ENCODE measurements at regions not wholly inside any gene's neighbourhood (a gene's known extent, or its start where the extent isn't known, plus 50 kb on each side); places are given as distances from the start of the nearest gene placed in this dataset.

DNA sequence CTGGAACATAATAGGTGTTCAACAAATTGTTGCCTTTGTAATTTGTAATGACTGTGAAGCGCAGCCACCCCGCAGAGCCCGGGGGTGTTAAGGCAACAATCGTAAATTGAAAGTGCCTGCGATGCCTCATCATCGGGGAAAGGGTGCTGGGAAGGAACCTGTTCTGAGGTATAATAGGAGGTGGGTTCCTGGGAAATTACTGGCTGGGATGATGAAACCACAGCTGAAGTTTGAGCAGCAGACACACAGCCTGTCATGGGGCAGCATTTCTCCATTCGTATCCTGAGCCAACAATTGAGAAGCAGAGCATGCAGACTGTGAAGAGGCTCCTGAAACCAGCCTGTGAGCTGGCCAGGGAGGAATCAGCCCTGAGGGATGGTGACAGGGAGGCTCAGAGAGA is 404.0 kb upstream of the MYT1L start:
- Histone ChIP-seq H2AK9ac (replicated peaks; ENCODE audit: low read depth, low read length, poor library complexity) (no peak overlapping the region), H3K4me3 (ENCODE audit: insufficient read depth, low read depth, low read length) (no peak overlapping the region), H3K27ac (ENCODE audit: insufficient read depth, low read length) (no peak overlapping the region), H2AK5ac (ENCODE audit: low read depth, low read length) (no peak overlapping the region), H3K9me1 (ENCODE audit: insufficient read depth, low read length) (no peaks in the 10 kb centered on the region), H4K5ac (ENCODE audit: low read depth, low read length) (no peak overlapping the region), H3K4ac (ENCODE audit: low read depth, low read length) (no peak overlapping the region), H3K79me1 (ENCODE audit: low read depth in 1 of 2, low read length in 2 of 2) (no peaks in the 10 kb centered on the region), H3K14ac (replicated peaks; ENCODE audit: low read depth, low read length) (no peak overlapping the region), H3K56ac (ENCODE audit: extremely low read depth, insufficient read depth, low read length) (no peak overlapping the region), H3K27me3 (ENCODE audit: control insufficient read depth, insufficient read depth, low read length) (no peaks in the 10 kb centered on the region), H4K91ac (ENCODE audit: insufficient read depth, low read depth, low read length) (no peak overlapping the region), H3K18ac (ENCODE audit: low read depth, low read length) (no peak overlapping the region), H3K4me2 (ENCODE audit: low read depth, low read length) (no peak overlapping the region), H2AFZ (replicated peaks; ENCODE audit: low read length, poor library complexity) (no peak overlapping the region), H3K9me3 (ENCODE audit: control insufficient read depth, insufficient read depth, low read length) (peaks cover 46% of the 10 kb centered on the region), H3K36me3 (ENCODE audit: control insufficient read depth, insufficient read depth, low read length) (no peaks in the 10 kb centered on the region), H4K8ac (ENCODE audit: low read depth in 2 of 2, low read length in 2 of 2) (no peak overlapping the region), H3K23ac (ENCODE audit: low read depth, low read length) (no peak overlapping the region), H3K4me1 (ENCODE audit: control insufficient read depth, insufficient read depth, low read length) (no peaks in the 10 kb centered on the region), H3K9ac (ENCODE audit: low read depth, low read length) (no peak overlapping the region), H2BK15ac (ENCODE audit: low read depth, low read length) (no peak overlapping the region), H4K20me1 (ENCODE audit: insufficient read depth, low read length) (no peaks in the 10 kb centered on the region), H2BK120ac (ENCODE audit: low read depth, low read length) (no peak overlapping the region), H2BK20ac (ENCODE audit: low read depth, low read length) (no peak overlapping the region), H2BK5ac (ENCODE audit: low read depth, low read length, poor library complexity, severe bottlenecking) (no peak overlapping the region)
- ATAC-seq (ENCODE audit: low read depth) (no peak), DNase-seq (no peak)
- ChIA-PET CTCF (no interaction called here), POLR2A (ENCODE audit: unreplicated experiment) (no interaction called here)
- dilution Hi-C loops (cut with HindIII; ENCODE audit: low sequenced_read_pairs, unreplicated experiment) (no loop called here), intact Hi-C loops (cut with micrococcal nuclease) (no loop called here), in situ Hi-C loops (cut with MboI; ENCODE audit: low sequenced_read_pairs) (no loop called here)
- WGBS, 2 experiments (ENCODE audit: extremely low coverage in 2 of 2, insufficient read length in 1 of 2) = 68% methylated on average over 6 of the region's 7 CpGs; no CpG with 5 or more reads in 1 of the 2 experiments
- no peak for TF ChIP-seq NFE2L2 (IDR thresholded peaks at IDR 0.05; ENCODE audit: low read depth, low read length)
- TF ChIP-seq, protein P1, sequence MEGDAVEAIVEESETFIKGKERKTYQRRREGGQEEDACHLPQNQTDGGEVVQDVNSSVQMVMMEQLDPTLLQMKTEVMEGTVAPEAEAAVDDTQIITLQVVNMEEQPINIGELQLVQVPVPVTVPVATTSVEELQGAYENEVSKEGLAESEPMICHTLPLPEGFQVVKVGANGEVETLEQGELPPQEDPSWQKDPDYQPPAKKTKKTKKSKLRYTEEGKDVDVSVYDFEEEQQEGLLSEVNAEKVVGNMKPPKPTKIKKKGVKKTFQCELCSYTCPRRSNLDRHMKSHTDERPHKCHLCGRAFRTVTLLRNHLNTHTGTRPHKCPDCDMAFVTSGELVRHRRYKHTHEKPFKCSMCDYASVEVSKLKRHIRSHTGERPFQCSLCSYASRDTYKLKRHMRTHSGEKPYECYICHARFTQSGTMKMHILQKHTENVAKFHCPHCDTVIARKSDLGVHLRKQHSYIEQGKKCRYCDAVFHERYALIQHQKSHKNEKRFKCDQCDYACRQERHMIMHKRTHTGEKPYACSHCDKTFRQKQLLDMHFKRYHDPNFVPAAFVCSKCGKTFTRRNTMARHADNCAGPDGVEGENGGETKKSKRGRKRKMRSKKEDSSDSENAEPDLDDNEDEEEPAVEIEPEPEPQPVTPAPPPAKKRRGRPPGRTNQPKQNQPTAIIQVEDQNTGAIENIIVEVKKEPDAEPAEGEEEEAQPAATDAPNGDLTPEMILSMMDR (conservative IDR thresholded peaks at IDR 0.05; ENCODE audit: low read depth, low read length) = no peak
- TF ChIP-seq SMC3 (IDR thresholded peaks at IDR 0.05; ENCODE audit: low read depth, low read length) = no peak
- TF ChIP-seq BHLHE40 (IDR thresholded peaks at IDR 0.05; ENCODE audit: low read depth, low read length) = no peak
- no peak for TF ChIP-seq CEBPB (IDR thresholded peaks at IDR 0.05; ENCODE audit: low read depth, low read length)
- no TSS peak for BruUV-seq (replicated peaks)
